ENCODE measurements at regions not wholly inside any gene's neighbourhood (a gene's known extent, or its start where the extent isn't known, plus 50 kb on each side); places are given as distances from the start of the nearest gene placed in this dataset.
"Not testable (repeated sequence)": the region's sequence is repeated elsewhere in the genome, so short reads cannot be mapped to it uniquely, and the experiment has no call there.

DNA sequence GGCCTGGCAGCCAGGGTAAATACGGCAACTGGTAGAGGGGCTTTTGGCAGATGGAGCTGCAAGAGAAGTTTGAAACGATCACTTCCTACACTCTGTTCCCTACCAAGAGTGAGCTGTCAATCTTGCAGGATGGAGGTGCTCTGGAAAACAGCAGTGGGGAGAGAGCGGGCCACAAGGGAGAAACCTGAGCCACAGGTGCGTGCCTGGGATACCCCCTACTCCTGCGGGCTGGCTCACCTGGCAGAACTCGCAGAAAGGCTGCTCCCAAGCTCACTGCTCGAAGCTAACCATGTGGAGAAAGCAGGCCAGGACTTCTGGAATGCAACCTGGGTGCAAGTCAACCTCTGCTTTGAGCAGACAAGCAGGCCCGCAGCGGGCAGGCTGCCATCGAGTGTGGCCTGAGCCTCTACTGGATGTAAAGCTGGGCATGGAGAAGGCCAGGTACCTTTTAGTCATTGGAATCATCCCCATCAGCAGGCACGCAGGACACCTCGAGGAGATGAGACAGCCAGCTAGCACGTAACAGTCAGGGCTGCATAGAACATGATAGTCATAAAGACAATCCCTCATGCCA is 256.8 kb downstream of the BCL2L11 start:
- not testable (repeated sequence) for TF ChIP-seq EZH2 (IDR thresholded peaks at IDR 0.05; ENCODE audit: low read length, unreplicated experiment); EZH2phosphoT487 (IDR thresholded peaks at IDR 0.05; ENCODE audit: borderline replicate concordance, low read length)
- TF ChIP-seq, protein P1, sequence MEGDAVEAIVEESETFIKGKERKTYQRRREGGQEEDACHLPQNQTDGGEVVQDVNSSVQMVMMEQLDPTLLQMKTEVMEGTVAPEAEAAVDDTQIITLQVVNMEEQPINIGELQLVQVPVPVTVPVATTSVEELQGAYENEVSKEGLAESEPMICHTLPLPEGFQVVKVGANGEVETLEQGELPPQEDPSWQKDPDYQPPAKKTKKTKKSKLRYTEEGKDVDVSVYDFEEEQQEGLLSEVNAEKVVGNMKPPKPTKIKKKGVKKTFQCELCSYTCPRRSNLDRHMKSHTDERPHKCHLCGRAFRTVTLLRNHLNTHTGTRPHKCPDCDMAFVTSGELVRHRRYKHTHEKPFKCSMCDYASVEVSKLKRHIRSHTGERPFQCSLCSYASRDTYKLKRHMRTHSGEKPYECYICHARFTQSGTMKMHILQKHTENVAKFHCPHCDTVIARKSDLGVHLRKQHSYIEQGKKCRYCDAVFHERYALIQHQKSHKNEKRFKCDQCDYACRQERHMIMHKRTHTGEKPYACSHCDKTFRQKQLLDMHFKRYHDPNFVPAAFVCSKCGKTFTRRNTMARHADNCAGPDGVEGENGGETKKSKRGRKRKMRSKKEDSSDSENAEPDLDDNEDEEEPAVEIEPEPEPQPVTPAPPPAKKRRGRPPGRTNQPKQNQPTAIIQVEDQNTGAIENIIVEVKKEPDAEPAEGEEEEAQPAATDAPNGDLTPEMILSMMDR (conservative IDR thresholded peaks at IDR 0.05; ENCODE audit: low read depth, low read length), result not testable (repeated sequence)

Measured in PC-3 (cell line).